ENCODE measurements at regions not wholly inside any gene's neighbourhood (a gene's known extent, or its start where the extent isn't known, plus 50 kb on each side); places are given as distances from the start of the nearest gene placed in this dataset.

- DNase-seq (no peak), ATAC-seq (ENCODE audit: low FRiP score in 2 of 2) (no peak)
- no peaks in the 10 kb centered on the region for H3K36me3 ChIP-seq
- no peaks in the 10 kb centered on the region for H3K27me3 ChIP-seq
- TF ChIP-seq EP300 (IDR thresholded peaks at IDR 0.05) = no peak
- WGBS, 2 donors = 73 to 81% methylated on average over 4 of the region's 4 CpGs
- no peaks in the 10 kb centered on the region for H3K9me3 ChIP-seq
- no peak overlapping the region for H3K27ac ChIP-seq
- H3K4me3 ChIP-seq = no peak overlapping the region
- H3K4me1 ChIP-seq = no peaks in the 10 kb centered on the region
Measured at GRCh38 chr6:112841553-112842329, 494.6 kb downstream of the RFPL4B start.

- no peak for DNase-seq
- no peak for ATAC-seq (ENCODE audit: low FRiP score in 2 of 2)
- TF ChIP-seq POLR2A (IDR thresholded peaks at IDR 0.05) (no peak), POLR2AphosphoS5 (IDR thresholded peaks at IDR 0.05) (no peak), EP300 (IDR thresholded peaks at IDR 0.05) (no peak), CTCF (IDR thresholded peaks at IDR 0.05) (no peak)
- no peaks in the 10 kb centered on the region for H3K36me3 ChIP-seq
- H3K4me1 ChIP-seq = no peaks in the 10 kb centered on the region
- no peaks in the 10 kb centered on the region for H3K9me3 ChIP-seq
- H3K27me3 ChIP-seq = no peaks in the 10 kb centered on the region
- H3K4me3 ChIP-seq = no peak overlapping the region
- no peak overlapping the region for H3K27ac ChIP-seq
Measured at GRCh38 chr6:112842330-112842685, 495.2 kb downstream of the RFPL4B start.

GRCh38 chr6:112846681-112847080, 499.6 kb downstream of the RFPL4B start:
- no peak for TF ChIP-seq CTCF (IDR thresholded peaks at IDR 0.05)
- no peak for TF ChIP-seq EP300 (IDR thresholded peaks at IDR 0.05)
- TF ChIP-seq POLR2A (IDR thresholded peaks at IDR 0.05) = no peak
- TF ChIP-seq POLR2AphosphoS5 (IDR thresholded peaks at IDR 0.05) = no peak
- WGBS, 2 donors = 70 to 76% methylated on average over 3 of the region's 3 CpGs
- H3K36me3 ChIP-seq = no peaks in the 10 kb centered on the region
- H3K27ac ChIP-seq = no peak overlapping the region
- no peaks in the 10 kb centered on the region for H3K27me3 ChIP-seq
- DNase-seq = no peak
- H3K9me3 ChIP-seq = no peaks in the 10 kb centered on the region
- ATAC-seq (ENCODE audit: low FRiP score in 2 of 2) = no peak
- no peaks in the 10 kb centered on the region for H3K4me1 ChIP-seq
- H3K4me3 ChIP-seq = no peak overlapping the region

GRCh38 chr6:112851146-112851545, 504.0 kb downstream of the RFPL4B start:
- no peaks in the 10 kb centered on the region for H3K4me1 ChIP-seq
- 0 to 57% methylated on average over 1 of the region's 1 CpG for WGBS, 2 donors
- no peaks in the 10 kb centered on the region for H3K36me3 ChIP-seq
- DNase-seq (no peak), ATAC-seq (ENCODE audit: low FRiP score in 2 of 2) (no peak)
- H3K27me3 ChIP-seq = no peaks in the 10 kb centered on the region
- no peak overlapping the region for H3K4me3 ChIP-seq
- no peaks in the 10 kb centered on the region for H3K9me3 ChIP-seq
- no peak overlapping the region for H3K27ac ChIP-seq
- TF ChIP-seq CTCF (IDR thresholded peaks at IDR 0.05) (no peak), POLR2A (IDR thresholded peaks at IDR 0.05) (no peak), POLR2AphosphoS5 (IDR thresholded peaks at IDR 0.05) (no peak), EP300 (IDR thresholded peaks at IDR 0.05) (no peak)

- Histone ChIP-seq H3K36me3 (no peaks in the 10 kb centered on the region), H3K27ac (no peak overlapping the region), H3K4me1 (no peaks in the 10 kb centered on the region), H3K9me3 (no peaks in the 10 kb centered on the region), H3K27me3 (no peaks in the 10 kb centered on the region), H3K4me3 (no peak overlapping the region)
- DNase-seq (no peak), ATAC-seq (ENCODE audit: low FRiP score in 2 of 2) (no peak)
- TF ChIP-seq POLR2AphosphoS5 (IDR thresholded peaks at IDR 0.05) (no peak), CTCF (IDR thresholded peaks at IDR 0.05) (no peak), POLR2A (IDR thresholded peaks at IDR 0.05) (no peak), EP300 (IDR thresholded peaks at IDR 0.05) (no peak)
- 70 to 85% methylated on average over 2 of the region's 2 CpGs for WGBS, 2 donors
Measured at GRCh38 chr6:112853162-112853561, 506.0 kb downstream of the RFPL4B start.
